DOHH2 (cell line): ENCODE measurements at regions not wholly inside any gene's neighbourhood (a gene's known extent, or its start where the extent isn't known, plus 50 kb on each side); places are given as distances from the start of the nearest gene placed in this dataset.

ENCODE experiments used
- CTCF ChIP-seq: fragments of 200-600 bp; sonication (generic); IDR thresholded peaks from one replicate; pipeline ENCODE4 v1.5.1; 2014; ENCODE audit warnings: antibody characterized with exemption, mild to moderate bottlenecking, low read depth, low read length; ENCODE audit not compliant: poor library complexity, severe bottlenecking
- EZH2phosphoT487 ChIP-seq: fragments of 200-600 bp; sonication (generic); IDR thresholded peaks from 2 replicates; pipeline ENCODE4 v1.6.1; 2017; ENCODE audit warnings: borderline replicate concordance, mild to moderate bottlenecking, antibody characterized with exemption, low read length, moderate library complexity, mixed read lengths

- TF ChIP-seq CTCF (no peak), EZH2phosphoT487 (no peak)
These were observed 113.4 kb upstream of the PFN2 start for GRCh38 chr3:150084128-150084527.
